B cell (primary cell): ENCODE measurements at regions not wholly inside any gene's neighbourhood (a gene's known extent, or its start where the extent isn't known, plus 50 kb on each side); places are given as distances from the start of the nearest gene placed in this dataset.

Experiments used
- ATAC-seq: fragments of 200-7000 bp; cut with Tn5 transposase; one replicate; pipeline ENCODE4 v1.10.0; 2021; ENCODE audit warnings: low read depth, mild to moderate bottlenecking, moderate number of reproducible peaks, moderate library complexity
- CTCF ChIA-PET: fragments of 350-600 bp; sonication (Branson Sonifier 250); formaldehyde crosslinking; loops from one replicate; lab custom pipeline; 2021; ENCODE audit warnings: antibody characterized with exemption, inconsistent platforms; lab: Charles Lee
- POLR2A ChIA-PET: fragments of 350-600 bp; sonication (Branson Sonifier 250); formaldehyde crosslinking; loops from one replicate; lab custom pipeline; 2021; ENCODE audit warnings: antibody characterized with exemption; lab: Charles Lee
- DNase-seq: peaks from one replicate; pipeline ENCODE4 v3.0.0; 2013
- H2AFZ ChIP-seq: 2 replicates; pipeline ENCODE4 v1.6.1; 2012; ENCODE audit warnings: mild to moderate bottlenecking, low read depth, low read length; ENCODE audit not compliant: insufficient read depth, poor library complexity, severe bottlenecking
- H3K27ac ChIP-seq, 2 donors: 1 replicate in 1 of 2; 2 replicates in 1 of 2; pipeline ENCODE4 v1.5.1; 2012 to 2013; ENCODE audit warnings: low read length in 2 of 2, mild to moderate bottlenecking in 2 of 2, moderate library complexity in 1 of 2
- H3K27me3 ChIP-seq, 4 experiments: fragments of 200-600 bp in 1 of 4; sonication (generic) in 1 of 4; replicated peaks in 1 of 4; 1 replicate in 2 of 4; 2 replicates in 2 of 4; pipeline versions ENCODE4 v1.6.1 to v1.7.0; 2013 to 2016; ENCODE audit warnings: low read length in 3 of 4, mild to moderate bottlenecking in 2 of 4, mixed read lengths in 1 of 4, moderate library complexity in 1 of 4; ENCODE audit not compliant: insufficient read depth in 4 of 4, control insufficient read depth in 3 of 4; ENCODE audit errors: control extremely low read depth in 1 of 4
- H3K36me3 ChIP-seq, 2 experiments: replicated peaks in 1 of 2; 1 replicate in 1 of 2; 2 replicates in 1 of 2; pipeline versions ENCODE4 v1.6.1 to v1.7.1; 2013; ENCODE audit warnings: low read length in 1 of 2; ENCODE audit not compliant: insufficient read depth in 2 of 2, control insufficient read depth in 1 of 2; ENCODE audit errors: control extremely low read depth in 1 of 2, extremely low read depth in 1 of 2
- H3K4me1 ChIP-seq, 2 donors: fragments of 200-600 bp in 1 of 2; sonication (generic) in 1 of 2; 1 replicate in 1 of 2; 2 replicates in 1 of 2; pipeline versions ENCODE4 v1.5.1 to v1.6.1; 2013 to 2017; ENCODE audit warnings: low read length in 2 of 2; ENCODE audit not compliant: control insufficient read depth in 2 of 2, insufficient read depth in 2 of 2
- H3K4me2 ChIP-seq: replicated peaks from 2 replicates; pipeline ENCODE3; 2012; ENCODE audit warnings: mild to moderate bottlenecking, low read depth, low read length; ENCODE audit not compliant: poor library complexity, severe bottlenecking
- H3K4me3 ChIP-seq, 5 experiments: fragments of 200-600 bp in 1 of 5; sonication (generic) in 1 of 5; 1 replicate in 3 of 5; 2 replicates in 2 of 5; pipeline versions ENCODE4 v1.5.1 to v1.7.0; 2011 to 2016; ENCODE audit warnings: low read length in 4 of 5, mild to moderate bottlenecking in 4 of 5, low read depth in 2 of 5, control low read depth in 1 of 5, moderate library complexity in 1 of 5; ENCODE audit not compliant: insufficient read depth in 1 of 5; ENCODE audit errors: control extremely low read depth in 1 of 5, extremely low read depth in 1 of 5
- H3K79me2 ChIP-seq: fragments of 200-600 bp; sonication (generic); one replicate; pipeline ENCODE4 v1.6.0; 2016; ENCODE audit warnings: low read length; ENCODE audit not compliant: control insufficient read depth, insufficient read depth
- H3K9ac ChIP-seq: fragments of 200-600 bp; sonication (generic); 2 replicates; pipeline ENCODE4 v1.6.1; 2017; ENCODE audit warnings: mild to moderate bottlenecking, low read length, moderate library complexity
- H3K9me3 ChIP-seq, 3 donors: one replicate each; pipeline versions ENCODE4 v1.6.1 to v1.7.1; 2013; ENCODE audit warnings: low read length in 2 of 3; ENCODE audit not compliant: control insufficient read depth in 2 of 3, insufficient read depth in 1 of 3; ENCODE audit errors: control extremely low read depth in 1 of 3
- H4K20me1 ChIP-seq: 2 replicates; pipeline ENCODE4 v1.6.0; 2012; ENCODE audit warnings: mild to moderate bottlenecking, low read length; ENCODE audit not compliant: insufficient read depth, control insufficient read depth, poor library complexity, severe bottlenecking
- H3K27ac Mint-ChIP-seq: one replicate; pipeline ENCODE4 v1.8.0; 2021; ENCODE audit warnings: mixed read lengths
- H3K27me3 Mint-ChIP-seq: one replicate; pipeline ENCODE4 v1.8.0; 2021; ENCODE audit warnings: mixed read lengths
- H3K4me1 Mint-ChIP-seq: one replicate; pipeline ENCODE4 v1.8.0; 2021; ENCODE audit warnings: mixed read lengths
- H3K4me3 Mint-ChIP-seq: one replicate; pipeline ENCODE4 v1.8.0; 2021; ENCODE audit warnings: mixed read lengths
- H3K9me3 Mint-ChIP-seq: one replicate; pipeline ENCODE4 v1.8.0; 2022; ENCODE audit warnings: mixed read lengths; ENCODE audit not compliant: insufficient read depth
- EZH2 ChIP-seq: IDR thresholded peaks from 2 replicates; pipeline ENCODE4 v1.6.1; 2012; ENCODE audit warnings: borderline replicate concordance, low read depth, mild to moderate bottlenecking, moderate library complexity, low read length; ENCODE audit not compliant: insufficient read depth, poor library complexity, severe bottlenecking
- WGBS: methylation state at CpG from one replicate; pipeline ENCODE4 v1.1.5; 2013; ENCODE audit warnings: missing lambda C conversion rate; ENCODE audit not compliant: insufficient coverage; 5-methylcytosine and 5-hydroxymethylcytosine counted together
- intact Hi-C: fragments of 100-400 bp; cut with micrococcal nuclease; formaldehyde crosslinking; loops from one replicate; pipeline ENCODE4 v1.10.0; 2022
- TF ChIP-seq, protein P1 (sequence below): fragments of 200-600 bp; IDR thresholded peaks from one replicate; pipeline ENCODE4 v1.8.0; 2022; ENCODE audit warnings: antibody characterized with exemption, mild to moderate bottlenecking

DNA sequence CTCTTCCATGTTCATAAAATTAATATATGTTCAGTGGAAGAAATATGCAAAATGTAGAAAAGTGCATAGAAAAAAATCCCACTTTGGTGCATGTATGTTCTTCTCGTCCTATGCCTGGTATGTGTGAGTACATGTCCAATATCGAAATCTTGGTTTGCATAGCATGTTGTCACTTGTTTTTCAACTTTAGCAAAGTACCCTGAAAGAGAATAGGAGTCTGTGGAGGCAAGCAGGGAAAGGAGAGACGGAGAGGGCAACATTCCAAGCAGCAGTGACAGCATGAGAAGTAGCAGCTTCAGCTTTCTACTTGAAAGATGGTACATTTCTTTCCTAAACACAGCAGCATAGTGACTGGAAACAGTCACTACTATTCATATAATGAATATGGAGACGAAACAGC is 56.8 kb upstream of the CACNA2D3 start:
- Histone ChIP-seq H2AFZ (no peak overlapping the region), H3K27me3 (peaks cover 0 to 4% (median 1%) of the 10 kb centered on the region in 4 experiments), H3K9me3 (peaks cover 1 to 22% (median 10%) of the 10 kb centered on the region in 3 donors), H3K4me3 (no peak overlapping the region), H3K79me2 (no peaks in the 10 kb centered on the region), H3K9ac (no peak overlapping the region), H3K36me3 (no peaks in the 10 kb centered on the region), H3K27ac (no peak overlapping the region), H3K4me1 (peaks cover 0 to 5% of the 10 kb centered on the region in 2 donors), H3K4me2 (no peak overlapping the region), H4K20me1 (no peaks in the 10 kb centered on the region)
- WGBS = 63% methylated on average over 4 of the region's 4 CpGs
- H3K9me3 Mint-ChIP-seq = peaks cover 3% of the 10 kb centered on the region
- peaks cover 8% of the 10 kb centered on the region for H3K27me3 Mint-ChIP-seq
- DNase-seq (no peak), ATAC-seq (no peak)
- intact Hi-C loops = no loop called here
- POLR2A ChIA-PET = no interaction called here
- CTCF ChIA-PET = no interaction called here
- H3K27ac Mint-ChIP-seq = no peak overlapping the region
- H3K4me3 Mint-ChIP-seq = no peak overlapping the region
- TF ChIP-seq EZH2 = no peak
- TF ChIP-seq, protein P1, sequence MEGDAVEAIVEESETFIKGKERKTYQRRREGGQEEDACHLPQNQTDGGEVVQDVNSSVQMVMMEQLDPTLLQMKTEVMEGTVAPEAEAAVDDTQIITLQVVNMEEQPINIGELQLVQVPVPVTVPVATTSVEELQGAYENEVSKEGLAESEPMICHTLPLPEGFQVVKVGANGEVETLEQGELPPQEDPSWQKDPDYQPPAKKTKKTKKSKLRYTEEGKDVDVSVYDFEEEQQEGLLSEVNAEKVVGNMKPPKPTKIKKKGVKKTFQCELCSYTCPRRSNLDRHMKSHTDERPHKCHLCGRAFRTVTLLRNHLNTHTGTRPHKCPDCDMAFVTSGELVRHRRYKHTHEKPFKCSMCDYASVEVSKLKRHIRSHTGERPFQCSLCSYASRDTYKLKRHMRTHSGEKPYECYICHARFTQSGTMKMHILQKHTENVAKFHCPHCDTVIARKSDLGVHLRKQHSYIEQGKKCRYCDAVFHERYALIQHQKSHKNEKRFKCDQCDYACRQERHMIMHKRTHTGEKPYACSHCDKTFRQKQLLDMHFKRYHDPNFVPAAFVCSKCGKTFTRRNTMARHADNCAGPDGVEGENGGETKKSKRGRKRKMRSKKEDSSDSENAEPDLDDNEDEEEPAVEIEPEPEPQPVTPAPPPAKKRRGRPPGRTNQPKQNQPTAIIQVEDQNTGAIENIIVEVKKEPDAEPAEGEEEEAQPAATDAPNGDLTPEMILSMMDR = no peak
- peaks cover 2% of the 10 kb centered on the region for H3K4me1 Mint-ChIP-seq

DNA sequence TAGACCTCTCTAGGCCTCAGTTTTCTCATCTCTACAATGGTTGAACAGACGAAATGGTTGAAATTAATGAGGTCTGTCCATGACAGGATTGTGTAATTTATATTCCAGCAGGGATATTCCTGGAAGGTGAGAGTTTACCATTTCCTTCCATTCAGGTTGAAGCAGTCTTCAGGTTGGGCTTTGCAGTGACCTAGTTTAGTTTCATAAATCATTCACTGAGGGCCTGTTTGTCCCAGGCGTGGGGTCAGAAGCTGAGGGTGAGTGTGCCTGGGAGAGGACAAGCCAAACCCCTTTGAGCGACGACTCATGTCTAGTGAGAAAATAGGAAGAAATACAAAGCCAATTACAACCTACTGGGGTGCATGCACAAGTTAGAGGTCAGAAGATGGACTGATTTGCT is 57.2 kb upstream of the CACNA2D3 start:
- peaks cover 0 to 4% (median 1%) of the 10 kb centered on the region in 4 experiments for H3K27me3 ChIP-seq
- TF ChIP-seq, protein P1 = no peak
- no peak for TF ChIP-seq EZH2
- DNase-seq (no peak), ATAC-seq (no peak)
- H4K20me1 ChIP-seq = no peaks in the 10 kb centered on the region
- Mint-ChIP-seq H3K9me3 (peaks cover 2% of the 10 kb centered on the region), H3K4me3 (no peak overlapping the region), H3K27ac (no peak overlapping the region), H3K27me3 (peaks cover 8% of the 10 kb centered on the region), H3K4me1 (peaks cover 1% of the 10 kb centered on the region)
- intact Hi-C loops = no loop called here
- H3K4me2 ChIP-seq = no peak overlapping the region
- no peak overlapping the region for H3K9ac ChIP-seq
- H3K36me3 ChIP-seq = no peaks in the 10 kb centered on the region
- CTCF ChIA-PET = no interaction called here
- H2AFZ ChIP-seq = no peak overlapping the region
- peaks cover 1 to 17% (median 6%) of the 10 kb centered on the region in 3 donors for H3K9me3 ChIP-seq
- POLR2A ChIA-PET = no interaction called here
- no peaks in the 10 kb centered on the region for H3K79me2 ChIP-seq
- WGBS = 86% methylated on average over 1 of the region's 4 CpGs
- no peak overlapping the region for H3K27ac ChIP-seq
- no peak overlapping the region for H3K4me3 ChIP-seq
- H3K4me1 ChIP-seq = peaks cover 0 to 5% of the 10 kb centered on the region in 2 donors
